H1 (cell line): ENCODE measurements at regions not wholly inside any gene's neighbourhood (a gene's known extent, or its start where the extent isn't known, plus 50 kb on each side); places are given as distances from the start of the nearest gene placed in this dataset.

Source experiments
- CHD1 ChIP-seq: IDR thresholded peaks from 2 replicates; pipeline ENCODE4 v1.6.1; 2012; ENCODE audit warnings: low read depth, low read length, improper control_type of control experiment
- JUN ChIP-seq: IDR thresholded peaks from 2 replicates; pipeline ENCODE4 v1.6.1; 2011; ENCODE audit warnings: low read depth, mild to moderate bottlenecking, improper control_type of control experiment, low read length
- MAFK ChIP-seq: IDR thresholded peaks from 2 replicates; pipeline ENCODE4 v1.6.1; 2012; ENCODE audit warnings: low read depth, mild to moderate bottlenecking, improper control_type of control experiment, low read length
- POLR2A ChIP-seq, 2 experiments: IDR thresholded peaks; 1 replicate in 1 of 2; 2 replicates in 1 of 2; pipeline ENCODE4 v1.6.1; 2011; ENCODE audit warnings: low read depth in 2 of 2, low read length in 2 of 2, mild to moderate bottlenecking in 2 of 2; ENCODE audit errors: control extremely low read depth in 1 of 2
- TF ChIP-seq, protein P1 (sequence below): IDR thresholded peaks from 2 replicates; pipeline ENCODE4 v1.6.1; 2012; ENCODE audit warnings: low read length, inconsistent platforms
- TF ChIP-seq, protein P2 (sequence below), 3 experiments: IDR thresholded peaks; 1 replicate in 2 of 3; 2 replicates in 1 of 3; pipeline versions ENCODE4 v1.5.1 to v1.6.1; 2011; ENCODE audit warnings: low read length in 3 of 3, mild to moderate bottlenecking in 3 of 3, inconsistent platforms in 2 of 3, low read depth in 1 of 3, moderate library complexity in 1 of 3; ENCODE audit not compliant: insufficient read depth in 1 of 3; ENCODE audit errors: control extremely low read depth in 1 of 3

GRCh38 chr3:144363856-144364255 lies 392.2 kb downstream of the DIPK2A start:
- TF ChIP-seq, protein P1, sequence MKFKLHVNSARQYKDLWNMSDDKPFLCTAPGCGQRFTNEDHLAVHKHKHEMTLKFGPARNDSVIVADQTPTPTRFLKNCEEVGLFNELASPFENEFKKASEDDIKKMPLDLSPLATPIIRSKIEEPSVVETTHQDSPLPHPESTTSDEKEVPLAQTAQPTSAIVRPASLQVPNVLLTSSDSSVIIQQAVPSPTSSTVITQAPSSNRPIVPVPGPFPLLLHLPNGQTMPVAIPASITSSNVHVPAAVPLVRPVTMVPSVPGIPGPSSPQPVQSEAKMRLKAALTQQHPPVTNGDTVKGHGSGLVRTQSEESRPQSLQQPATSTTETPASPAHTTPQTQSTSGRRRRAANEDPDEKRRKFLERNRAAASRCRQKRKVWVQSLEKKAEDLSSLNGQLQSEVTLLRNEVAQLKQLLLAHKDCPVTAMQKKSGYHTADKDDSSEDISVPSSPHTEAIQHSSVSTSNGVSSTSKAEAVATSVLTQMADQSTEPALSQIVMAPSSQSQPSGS = no peak
- TF ChIP-seq CHD1 (no peak), MAFK (no peak), POLR2A (IDR thresholded peaks at IDR 0.05; ENCODE audit: control extremely low read depth in 1 of 2, low read depth in 2 of 2, low read length in 2 of 2) (no peak), JUN (no peak)
- TF ChIP-seq, protein P2, sequence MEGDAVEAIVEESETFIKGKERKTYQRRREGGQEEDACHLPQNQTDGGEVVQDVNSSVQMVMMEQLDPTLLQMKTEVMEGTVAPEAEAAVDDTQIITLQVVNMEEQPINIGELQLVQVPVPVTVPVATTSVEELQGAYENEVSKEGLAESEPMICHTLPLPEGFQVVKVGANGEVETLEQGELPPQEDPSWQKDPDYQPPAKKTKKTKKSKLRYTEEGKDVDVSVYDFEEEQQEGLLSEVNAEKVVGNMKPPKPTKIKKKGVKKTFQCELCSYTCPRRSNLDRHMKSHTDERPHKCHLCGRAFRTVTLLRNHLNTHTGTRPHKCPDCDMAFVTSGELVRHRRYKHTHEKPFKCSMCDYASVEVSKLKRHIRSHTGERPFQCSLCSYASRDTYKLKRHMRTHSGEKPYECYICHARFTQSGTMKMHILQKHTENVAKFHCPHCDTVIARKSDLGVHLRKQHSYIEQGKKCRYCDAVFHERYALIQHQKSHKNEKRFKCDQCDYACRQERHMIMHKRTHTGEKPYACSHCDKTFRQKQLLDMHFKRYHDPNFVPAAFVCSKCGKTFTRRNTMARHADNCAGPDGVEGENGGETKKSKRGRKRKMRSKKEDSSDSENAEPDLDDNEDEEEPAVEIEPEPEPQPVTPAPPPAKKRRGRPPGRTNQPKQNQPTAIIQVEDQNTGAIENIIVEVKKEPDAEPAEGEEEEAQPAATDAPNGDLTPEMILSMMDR (IDR thresholded peaks at IDR 0.05; ENCODE audit: control extremely low read depth in 1 of 3, insufficient read depth in 1 of 3, low read depth in 1 of 3, low read length in 3 of 3) = no peak
